SU-DHL-6 (cell line): ENCODE measurements at regions not wholly inside any gene's neighbourhood (a gene's known extent, or its start where the extent isn't known, plus 50 kb on each side); places are given as distances from the start of the nearest gene placed in this dataset.

Source experiments
- H2AFZ ChIP-seq: fragments of 200-600 bp; sonication (generic); 2 replicates; pipeline ENCODE4 v1.6.1; 2014; ENCODE audit warnings: low read depth, mild to moderate bottlenecking, moderate library complexity, mixed read lengths, antibody characterized with exemption, low read length; ENCODE audit not compliant: severe bottlenecking
- H3F3A ChIP-seq: fragments of 200-600 bp; shearing (Covaris generic); 2 replicates; pipeline ENCODE4 v1.6.0; 2016; ENCODE audit warnings: antibody characterized with exemption, mild to moderate bottlenecking; ENCODE audit not compliant: insufficient read depth
- H3K27ac ChIP-seq: fragments of 200-600 bp; sonication (generic); 2 replicates; pipeline ENCODE4 v1.5.1; 2016; ENCODE audit warnings: low read depth, mild to moderate bottlenecking, low read length, moderate library complexity, mixed read lengths
- H3K27me3 ChIP-seq: fragments of 200-600 bp; sonication (generic), shearing (Covaris generic); 2 replicates; pipeline ENCODE4 v1.6.0; 2014; ENCODE audit warnings: mild to moderate bottlenecking, low read length
- H3K36me3 ChIP-seq: fragments of 200-600 bp; sonication (generic); 2 replicates; pipeline ENCODE4 v1.6.1; 2014; ENCODE audit warnings: mild to moderate bottlenecking, low read length, mixed read lengths
- H3K4me2 ChIP-seq: fragments of 300-600, 200-600 bp; shearing (Covaris generic), sonication (generic); 2 replicates; pipeline ENCODE4 v1.6.0; 2014; ENCODE audit warnings: low read length, low read depth, mild to moderate bottlenecking; ENCODE audit not compliant: poor library complexity, severe bottlenecking
- H3K4me3 ChIP-seq: fragments of 200-600 bp; sonication (generic); 2 replicates; pipeline ENCODE4 v1.5.1; 2014; ENCODE audit warnings: antibody characterized with exemption, low read length, mild to moderate bottlenecking, mixed read lengths; ENCODE audit not compliant: insufficient read depth, poor library complexity, severe bottlenecking
- H3K79me2 ChIP-seq: fragments of 200-600 bp; sonication (generic); 2 replicates; pipeline ENCODE4 v1.6.1; 2014; ENCODE audit warnings: mild to moderate bottlenecking, low read length, moderate library complexity; ENCODE audit not compliant: insufficient read depth
- H3K9ac ChIP-seq: fragments of 200-600 bp; sonication (generic); 2 replicates; pipeline ENCODE4 v1.7.0; 2014; ENCODE audit warnings: mild to moderate bottlenecking, low read length
- H3K9me2 ChIP-seq: fragments of 200-600 bp; sonication (generic); replicated peaks from 2 replicates; pipeline ENCODE4 v1.6.1; 2014; ENCODE audit warnings: low read length; ENCODE audit not compliant: insufficient read depth
- H3K9me3 ChIP-seq: fragments of 200-600 bp; sonication (generic); 2 replicates; pipeline ENCODE4 v1.6.1; 2014; ENCODE audit warnings: low read length, mixed read lengths; ENCODE audit not compliant: insufficient read depth
- H4K20me1 ChIP-seq: fragments of 200-600 bp; sonication (generic); 2 replicates; pipeline ENCODE4 v1.6.1; 2014; ENCODE audit warnings: low read depth, mild to moderate bottlenecking, antibody characterized with exemption, low read length, moderate library complexity, mixed read lengths
- EZH2phosphoT487 ChIP-seq: fragments of 200-600 bp; sonication (generic), shearing (Covaris generic); conservative IDR thresholded peaks from 2 replicates; pipeline ENCODE4 v1.6.1; 2018; ENCODE audit warnings: mild to moderate bottlenecking, antibody characterized with exemption, low read length, moderate library complexity, mixed read lengths
- TF ChIP-seq, protein P1 (sequence below): fragments of 200-600 bp; sonication (generic); IDR thresholded peaks from one replicate; pipeline ENCODE4 v1.5.1; 2017; ENCODE audit warnings: antibody characterized with exemption, mild to moderate bottlenecking, low read length, moderate library complexity; ENCODE audit not compliant: insufficient read depth, poor library complexity, severe bottlenecking

DNA sequence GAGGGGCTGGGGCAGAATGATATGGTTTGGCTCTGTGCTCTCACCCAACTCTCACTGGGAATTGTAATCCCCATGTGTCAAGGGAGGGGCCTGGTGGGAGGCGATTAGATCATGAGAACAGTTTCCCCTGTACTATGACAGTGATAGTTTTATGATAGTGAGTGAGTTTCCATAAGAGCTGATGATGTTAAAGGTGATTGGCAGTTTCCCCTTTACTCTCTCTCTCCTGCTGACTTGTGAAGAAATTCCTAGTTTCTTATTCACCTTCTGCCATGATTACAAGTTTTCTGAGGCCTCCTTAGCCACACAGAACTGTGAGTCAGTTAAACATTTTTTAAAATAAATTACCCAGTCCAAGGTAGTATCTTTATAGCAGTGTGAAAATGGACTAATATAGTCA lies 120.4 kb upstream of the CDH9 start:
- Histone ChIP-seq H3K27me3 (no peaks in the 10 kb centered on the region), H4K20me1 (no peaks in the 10 kb centered on the region), H3K9me2 (no peaks in the 10 kb centered on the region), H3K9me3 (peaks cover 38% of the 10 kb centered on the region; the same call in 1 of the 2 replicates), H3K4me2 (no peak overlapping the region), H3K79me2 (no peaks in the 10 kb centered on the region), H2AFZ (no peak overlapping the region), H3K4me3 (no peak overlapping the region), H3K27ac (no peak overlapping the region), H3K9ac (no peak overlapping the region), H3F3A (no peaks in the 10 kb centered on the region), H3K36me3 (peaks cover 3% of the 10 kb centered on the region; the same call in 1 of the 2 replicates)
- TF ChIP-seq, protein P1, sequence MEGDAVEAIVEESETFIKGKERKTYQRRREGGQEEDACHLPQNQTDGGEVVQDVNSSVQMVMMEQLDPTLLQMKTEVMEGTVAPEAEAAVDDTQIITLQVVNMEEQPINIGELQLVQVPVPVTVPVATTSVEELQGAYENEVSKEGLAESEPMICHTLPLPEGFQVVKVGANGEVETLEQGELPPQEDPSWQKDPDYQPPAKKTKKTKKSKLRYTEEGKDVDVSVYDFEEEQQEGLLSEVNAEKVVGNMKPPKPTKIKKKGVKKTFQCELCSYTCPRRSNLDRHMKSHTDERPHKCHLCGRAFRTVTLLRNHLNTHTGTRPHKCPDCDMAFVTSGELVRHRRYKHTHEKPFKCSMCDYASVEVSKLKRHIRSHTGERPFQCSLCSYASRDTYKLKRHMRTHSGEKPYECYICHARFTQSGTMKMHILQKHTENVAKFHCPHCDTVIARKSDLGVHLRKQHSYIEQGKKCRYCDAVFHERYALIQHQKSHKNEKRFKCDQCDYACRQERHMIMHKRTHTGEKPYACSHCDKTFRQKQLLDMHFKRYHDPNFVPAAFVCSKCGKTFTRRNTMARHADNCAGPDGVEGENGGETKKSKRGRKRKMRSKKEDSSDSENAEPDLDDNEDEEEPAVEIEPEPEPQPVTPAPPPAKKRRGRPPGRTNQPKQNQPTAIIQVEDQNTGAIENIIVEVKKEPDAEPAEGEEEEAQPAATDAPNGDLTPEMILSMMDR: no peak
- TF ChIP-seq EZH2phosphoT487: no peak

DNA sequence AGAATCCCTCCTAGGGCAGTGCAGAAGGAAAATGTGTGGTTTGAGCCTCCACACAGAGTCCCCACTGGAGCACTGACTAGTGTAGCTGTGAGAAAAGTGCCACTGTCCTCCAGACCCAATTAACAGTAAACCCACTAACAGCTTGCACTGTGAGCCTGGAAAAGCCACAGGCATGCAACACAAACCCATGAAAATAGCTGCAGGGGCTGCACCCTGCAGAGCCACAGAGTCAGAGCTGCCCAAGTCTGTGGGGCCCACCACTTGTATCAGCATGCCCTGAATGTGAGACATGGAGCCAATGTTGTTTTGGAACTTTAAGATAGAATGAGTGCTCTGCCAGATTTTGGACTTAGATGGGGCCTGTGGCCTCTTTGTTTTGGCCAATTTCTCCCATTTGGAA lies 119.8 kb upstream of the CDH9 start:
- H3K27me3 ChIP-seq: no peaks in the 10 kb centered on the region
- no peaks in the 10 kb centered on the region for H4K20me1 ChIP-seq
- no peaks in the 10 kb centered on the region for H3K79me2 ChIP-seq
- no peak overlapping the region for H3K9ac ChIP-seq
- TF ChIP-seq EZH2phosphoT487: no peak
- TF ChIP-seq, protein P1: no peak
- H3F3A ChIP-seq: no peaks in the 10 kb centered on the region
- H3K9me2 ChIP-seq: no peaks in the 10 kb centered on the region
- no peak overlapping the region for H3K27ac ChIP-seq
- no peak overlapping the region for H3K4me3 ChIP-seq
- H3K36me3 ChIP-seq: peaks cover 3% of the 10 kb centered on the region; the same call in 1 of the 2 replicates
- no peak overlapping the region for H2AFZ ChIP-seq
- peaks cover 38% of the 10 kb centered on the region; the same call in 1 of the 2 replicates for H3K9me3 ChIP-seq
- H3K4me2 ChIP-seq: no peak overlapping the region

DNA sequence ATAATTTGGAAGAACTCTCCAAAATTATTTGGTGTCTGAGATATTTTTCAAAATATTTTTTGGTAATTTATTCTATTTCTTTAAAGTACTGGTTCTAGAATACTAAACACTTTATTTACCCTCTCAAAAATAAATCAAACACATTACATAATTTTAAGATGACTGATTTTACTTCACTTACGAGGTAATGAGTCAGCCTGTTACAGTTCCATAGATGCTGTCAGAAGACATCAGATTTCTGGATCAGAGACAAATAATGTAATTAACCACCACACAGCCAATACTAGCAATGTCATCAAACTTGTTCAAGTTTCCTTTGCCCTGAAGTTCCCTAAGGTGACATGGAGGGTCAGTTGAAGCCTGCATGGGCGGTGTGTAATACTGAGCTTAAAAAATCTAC lies 106.1 kb upstream of the CDH9 start:
- Histone ChIP-seq H4K20me1 (no peaks in the 10 kb centered on the region), H3K9me3 (no peaks in the 10 kb centered on the region), H2AFZ (peak overlapping the region; percentile 64), H3K9ac (no peak overlapping the region), H3K9me2 (no peaks in the 10 kb centered on the region), H3K4me2 (no peak overlapping the region), H3F3A (no peaks in the 10 kb centered on the region), H3K27me3 (no peaks in the 10 kb centered on the region), H3K27ac (no peak overlapping the region), H3K79me2 (no peaks in the 10 kb centered on the region), H3K36me3 (0 out of 2 replicates have a peak, but pooled peaks cover 2% of the 10 kb centered on the region), H3K4me3 (no peak overlapping the region)
- TF ChIP-seq, protein P1: no peak
- TF ChIP-seq EZH2phosphoT487: no peak
